ENCODE measurements at regions not wholly inside any gene's neighbourhood (a gene's known extent, or its start where the extent isn't known, plus 50 kb on each side); places are given as distances from the start of the nearest gene placed in this dataset.
"Not testable (repeated sequence)": the region's sequence is repeated elsewhere in the genome, so short reads cannot be mapped to it uniquely, and the experiment has no call there.

DNA sequence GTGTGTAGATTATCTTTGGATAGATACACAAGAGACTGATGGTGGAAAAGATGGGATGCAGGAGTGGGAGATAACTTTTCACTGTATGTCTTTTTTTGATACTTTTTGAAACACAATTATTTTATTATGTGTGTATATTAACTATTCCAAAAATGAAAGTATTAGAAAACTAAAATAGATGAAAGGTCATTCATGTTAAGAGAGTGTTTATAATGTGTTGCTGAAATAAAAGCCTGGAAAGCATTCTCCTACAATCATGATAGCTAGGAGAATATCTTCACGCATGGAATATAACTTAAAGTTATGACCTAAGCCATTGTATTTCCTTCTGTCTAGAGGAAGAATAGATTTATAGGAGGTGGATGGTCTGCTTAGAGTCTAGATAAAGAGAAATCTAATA, 154.8 kb upstream of the MAST4 start:
- H3K9me3 ChIP-seq (ENCODE audit: control insufficient read depth, low read length) = no peaks in the 10 kb centered on the region
- peaks cover 7% of the 10 kb centered on the region for H3K9me3 Mint-ChIP-seq
- H3K4me3 ChIP-seq (ENCODE audit: low read length) = no peak overlapping the region
- H3K27me3 Mint-ChIP-seq (ENCODE audit: insufficient read depth) = no peaks in the 10 kb centered on the region
- H3K27me3 ChIP-seq (ENCODE audit: control insufficient read depth, insufficient read depth, low read length, poor library complexity, severe bottlenecking) = no peaks in the 10 kb centered on the region
- 94% methylated on average over 1 of the region's 1 CpG; no CpG with 5 or more reads in 1 of the 2 experiments for WGBS, 2 experiments (ENCODE audit: insufficient coverage in 1 of 2, insufficient read length in 1 of 2)
- TF ChIP-seq, protein P1, sequence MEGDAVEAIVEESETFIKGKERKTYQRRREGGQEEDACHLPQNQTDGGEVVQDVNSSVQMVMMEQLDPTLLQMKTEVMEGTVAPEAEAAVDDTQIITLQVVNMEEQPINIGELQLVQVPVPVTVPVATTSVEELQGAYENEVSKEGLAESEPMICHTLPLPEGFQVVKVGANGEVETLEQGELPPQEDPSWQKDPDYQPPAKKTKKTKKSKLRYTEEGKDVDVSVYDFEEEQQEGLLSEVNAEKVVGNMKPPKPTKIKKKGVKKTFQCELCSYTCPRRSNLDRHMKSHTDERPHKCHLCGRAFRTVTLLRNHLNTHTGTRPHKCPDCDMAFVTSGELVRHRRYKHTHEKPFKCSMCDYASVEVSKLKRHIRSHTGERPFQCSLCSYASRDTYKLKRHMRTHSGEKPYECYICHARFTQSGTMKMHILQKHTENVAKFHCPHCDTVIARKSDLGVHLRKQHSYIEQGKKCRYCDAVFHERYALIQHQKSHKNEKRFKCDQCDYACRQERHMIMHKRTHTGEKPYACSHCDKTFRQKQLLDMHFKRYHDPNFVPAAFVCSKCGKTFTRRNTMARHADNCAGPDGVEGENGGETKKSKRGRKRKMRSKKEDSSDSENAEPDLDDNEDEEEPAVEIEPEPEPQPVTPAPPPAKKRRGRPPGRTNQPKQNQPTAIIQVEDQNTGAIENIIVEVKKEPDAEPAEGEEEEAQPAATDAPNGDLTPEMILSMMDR (conservative IDR thresholded peaks at IDR 0.05) = no peak
- no peak overlapping the region for H3K27ac ChIP-seq (ENCODE audit: low read depth, low read length)
- H3K9ac ChIP-seq (ENCODE audit: extremely low read depth, low read length, poor library complexity, severe bottlenecking) = no peak overlapping the region
- H3K4me1 ChIP-seq (ENCODE audit: control insufficient read depth, insufficient read depth, low read length) = no peaks in the 10 kb centered on the region
- no peak overlapping the region for H3K27ac Mint-ChIP-seq
- H3K36me3 Mint-ChIP-seq (ENCODE audit: low read depth) = no peaks in the 10 kb centered on the region
- H3K36me3 ChIP-seq (ENCODE audit: control insufficient read depth, insufficient read depth, low read length) = no peaks in the 10 kb centered on the region
- no peak for DNase-seq
- H3K4me3 Mint-ChIP-seq = no peak overlapping the region
- no peaks in the 10 kb centered on the region for H3K4me1 Mint-ChIP-seq

DNA sequence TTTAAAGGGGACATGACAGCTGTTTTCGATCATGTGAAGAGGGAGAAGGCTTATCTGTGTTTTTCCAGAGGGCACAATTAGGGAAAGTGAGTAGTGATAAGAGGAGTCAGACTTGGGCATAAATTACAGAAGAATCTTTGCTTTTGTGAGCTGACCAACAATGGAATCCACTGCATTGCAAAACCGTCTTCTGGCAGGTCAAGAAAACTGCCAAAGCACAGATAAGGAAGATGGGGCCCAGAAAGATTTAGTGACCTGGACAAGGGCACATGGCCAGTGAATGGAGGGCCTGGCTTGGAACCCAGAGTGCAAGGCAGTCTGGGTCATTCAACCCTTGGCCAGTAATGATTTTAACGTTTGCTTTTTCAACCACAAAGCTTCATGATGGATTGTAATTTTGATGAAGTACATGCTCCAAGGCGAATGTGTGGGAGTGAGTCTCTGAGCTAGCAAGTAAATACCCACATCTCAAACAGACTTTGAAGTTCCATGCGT, 153.2 kb upstream of the MAST4 start:
- H3K9me3 Mint-ChIP-seq = peaks cover 19% of the 10 kb centered on the region
- H3K4me1 Mint-ChIP-seq = no peaks in the 10 kb centered on the region
- H3K4me1 ChIP-seq (ENCODE audit: control insufficient read depth, insufficient read depth, low read length) = no peaks in the 10 kb centered on the region
- H3K36me3 ChIP-seq (ENCODE audit: control insufficient read depth, insufficient read depth, low read length) = no peaks in the 10 kb centered on the region
- H3K27ac ChIP-seq (ENCODE audit: low read depth, low read length) = no peak overlapping the region
- TF ChIP-seq, protein P1 (conservative IDR thresholded peaks at IDR 0.05) = no peak
- no peak overlapping the region for H3K9ac ChIP-seq (ENCODE audit: extremely low read depth, low read length, poor library complexity, severe bottlenecking)
- H3K27me3 Mint-ChIP-seq (ENCODE audit: insufficient read depth) = no peaks in the 10 kb centered on the region
- no peaks in the 10 kb centered on the region for H3K9me3 ChIP-seq (ENCODE audit: control insufficient read depth, low read length)
- no peak for DNase-seq
- H3K27me3 ChIP-seq (ENCODE audit: control insufficient read depth, insufficient read depth, low read length, poor library complexity, severe bottlenecking) = no peaks in the 10 kb centered on the region
- no peak overlapping the region for H3K27ac Mint-ChIP-seq
- WGBS, 2 experiments (ENCODE audit: insufficient coverage in 1 of 2, insufficient read length in 1 of 2) = 88 to 94% methylated on average over 4 to 5 of the region's 5 CpGs
- no peaks in the 10 kb centered on the region for H3K36me3 Mint-ChIP-seq (ENCODE audit: low read depth)
- no peak overlapping the region for H3K4me3 ChIP-seq (ENCODE audit: low read length)
- no peak overlapping the region for H3K4me3 Mint-ChIP-seq

DNA sequence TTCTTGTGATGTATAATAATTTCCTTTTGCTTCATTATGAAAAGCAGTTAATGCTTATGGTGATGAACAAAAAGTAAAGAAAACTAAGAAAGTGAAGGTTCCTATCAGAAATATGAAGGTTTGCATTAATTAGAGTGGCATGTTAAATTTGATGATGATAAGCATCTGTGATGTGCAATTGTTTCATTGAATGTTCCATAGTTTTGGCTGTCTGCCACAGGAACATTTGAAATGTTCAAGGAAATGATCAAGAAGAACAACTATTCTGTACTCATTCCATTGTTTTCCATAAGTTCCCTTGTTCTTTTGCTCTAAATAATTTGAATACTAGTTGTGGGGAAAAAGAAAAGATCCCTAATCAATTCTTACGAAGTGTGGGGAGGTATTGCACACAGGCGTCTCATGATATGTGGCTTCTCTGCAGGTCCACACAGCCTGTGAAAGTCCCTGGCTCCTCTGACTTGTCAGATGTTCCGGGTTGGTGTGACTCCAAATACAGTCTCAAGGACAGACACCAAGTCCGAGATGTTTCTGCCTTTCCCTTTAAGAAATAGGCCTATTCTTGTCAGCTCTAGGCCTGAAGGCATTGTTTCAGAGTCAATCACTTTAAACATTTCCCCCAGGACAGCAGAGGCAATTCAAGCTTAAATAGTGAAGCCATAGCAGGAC, 152.6 kb upstream of the MAST4 start:
- Mint-ChIP-seq H3K27ac (no peak overlapping the region), H3K27me3 (ENCODE audit: insufficient read depth) (no peaks in the 10 kb centered on the region), H3K4me3 (no peak overlapping the region), H3K9me3 (peaks cover 25% of the 10 kb centered on the region), H3K4me1 (no peaks in the 10 kb centered on the region), H3K36me3 (ENCODE audit: low read depth) (no peaks in the 10 kb centered on the region)
- Histone ChIP-seq H3K27me3 (ENCODE audit: control insufficient read depth, insufficient read depth, low read length, poor library complexity, severe bottlenecking) (no peaks in the 10 kb centered on the region), H3K4me1 (ENCODE audit: control insufficient read depth, insufficient read depth, low read length) (no peaks in the 10 kb centered on the region), H3K9ac (ENCODE audit: extremely low read depth, low read length, poor library complexity, severe bottlenecking) (no peak overlapping the region), H3K36me3 (ENCODE audit: control insufficient read depth, insufficient read depth, low read length) (no peaks in the 10 kb centered on the region), H3K9me3 (ENCODE audit: control insufficient read depth, low read length) (no peaks in the 10 kb centered on the region), H3K4me3 (ENCODE audit: low read length) (no peak overlapping the region), H3K27ac (ENCODE audit: low read depth, low read length) (no peak overlapping the region)
- no peak for DNase-seq
- TF ChIP-seq, protein P1 (conservative IDR thresholded peaks at IDR 0.05) = no peak
- WGBS, 2 experiments (ENCODE audit: insufficient coverage in 1 of 2, insufficient read length in 1 of 2) = 94 to 100% methylated on average over 4 of the region's 4 CpGs

DNA sequence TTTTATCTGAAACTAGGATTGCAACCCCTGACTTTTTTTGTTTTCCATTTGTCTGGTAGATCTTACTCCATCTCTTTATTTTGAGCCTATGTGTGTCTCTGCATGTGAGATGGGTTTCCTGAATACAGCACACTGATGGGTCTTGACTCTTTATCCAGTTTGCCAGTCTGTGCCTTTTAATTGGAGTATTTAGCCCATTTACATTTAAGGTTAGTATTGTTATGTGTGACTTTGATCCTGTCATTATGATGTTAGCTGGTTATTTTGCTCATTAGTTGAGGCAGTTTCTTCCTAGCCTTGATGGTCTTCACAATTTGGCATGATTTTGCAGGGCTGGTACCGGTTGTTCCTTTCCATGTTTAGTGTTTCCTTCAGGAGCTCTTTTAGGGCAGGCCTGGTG, 148.1 kb upstream of the MAST4 start:
- H3K36me3 Mint-ChIP-seq (ENCODE audit: low read depth); H3K4me1 ChIP-seq (ENCODE audit: control insufficient read depth, insufficient read depth, low read length); H3K4me3 ChIP-seq (ENCODE audit: low read length); H3K9ac ChIP-seq (ENCODE audit: extremely low read depth, low read length, poor library complexity, severe bottlenecking); H3K27me3 ChIP-seq (ENCODE audit: control insufficient read depth, insufficient read depth, low read length, poor library complexity, severe bottlenecking); DNase-seq; H3K27ac Mint-ChIP-seq; H3K36me3 ChIP-seq (ENCODE audit: control insufficient read depth, insufficient read depth, low read length); H3K27me3 Mint-ChIP-seq (ENCODE audit: insufficient read depth); H3K4me1 Mint-ChIP-seq; H3K4me3 Mint-ChIP-seq; H3K27ac ChIP-seq (ENCODE audit: low read depth, low read length): not testable (repeated sequence)
- H3K9me3 ChIP-seq (ENCODE audit: control insufficient read depth, low read length) = peaks cover 20% of the 10 kb centered on the region
- peaks cover 54% of the 10 kb centered on the region for H3K9me3 Mint-ChIP-seq
- WGBS, 2 experiments (ENCODE audit: insufficient coverage in 1 of 2, insufficient read length in 1 of 2) = 100% methylated on average over 1 of the region's 1 CpG; no CpG with 5 or more reads in 1 of the 2 experiments

All from endodermal cell (in vitro differentiated cells).